ENCODE measurements at regions not wholly inside any gene's neighbourhood (a gene's known extent, or its start where the extent isn't known, plus 50 kb on each side); places are given as distances from the start of the nearest gene placed in this dataset.

DNA sequence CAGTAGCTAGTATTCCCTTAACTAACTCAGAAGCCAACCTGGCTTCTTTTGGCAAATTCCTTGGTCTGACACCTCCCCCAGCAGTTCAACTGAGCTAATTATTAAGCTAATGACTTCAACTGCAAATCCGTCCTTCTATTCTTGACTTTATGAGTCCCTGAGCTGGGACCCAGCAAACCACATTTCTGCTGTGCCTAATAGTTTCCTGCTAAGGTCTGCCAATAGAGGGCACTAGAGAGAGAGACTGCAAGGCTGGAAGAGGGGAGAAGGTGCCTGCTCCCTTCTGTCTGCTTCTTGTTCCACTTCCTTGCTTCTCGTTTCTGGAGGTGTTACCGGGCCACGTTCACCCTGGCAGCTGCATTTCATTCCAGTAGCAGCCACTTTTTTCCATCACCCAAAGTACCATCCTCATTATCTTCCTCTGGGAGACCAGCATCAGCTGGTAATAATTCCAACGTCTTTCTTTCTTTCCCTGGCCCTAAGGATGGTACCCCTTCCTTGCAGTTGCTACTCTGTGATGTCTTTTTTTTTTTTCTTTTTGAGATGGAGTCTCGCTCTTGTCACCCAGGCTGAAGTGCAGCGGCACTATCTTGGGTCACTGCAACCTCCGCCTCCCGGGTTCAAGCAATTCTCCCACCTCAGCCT, 352.0 kb downstream of the TNS1 start:
- DNase-seq (peak; percentile 23 to 72 (median 54)), ATAC-seq (peak; percentile 80)
- Histone ChIP-seq H3K36me3 (replicated peaks in 1 of 2; ENCODE audit: insufficient read depth in 1 of 2, low read depth in 2 of 2) (no peaks in the 10 kb centered on the region), H3K27ac (no peak overlapping the region), H3K27me3 (no peaks in the 10 kb centered on the region), H3K4me1 (peaks cover 6% of the 10 kb centered on the region), H3K4me3 (no peak overlapping the region), H3K9me3 (no peaks in the 10 kb centered on the region)
- intact Hi-C loops (cut with DNase I): no loop called here
- WGBS, 2 donors: 54% methylated on average over 9 of the region's 9 CpGs
- no peak for TF ChIP-seq POLR2A (IDR thresholded peaks at IDR 0.05)
- TF ChIP-seq, protein P1, sequence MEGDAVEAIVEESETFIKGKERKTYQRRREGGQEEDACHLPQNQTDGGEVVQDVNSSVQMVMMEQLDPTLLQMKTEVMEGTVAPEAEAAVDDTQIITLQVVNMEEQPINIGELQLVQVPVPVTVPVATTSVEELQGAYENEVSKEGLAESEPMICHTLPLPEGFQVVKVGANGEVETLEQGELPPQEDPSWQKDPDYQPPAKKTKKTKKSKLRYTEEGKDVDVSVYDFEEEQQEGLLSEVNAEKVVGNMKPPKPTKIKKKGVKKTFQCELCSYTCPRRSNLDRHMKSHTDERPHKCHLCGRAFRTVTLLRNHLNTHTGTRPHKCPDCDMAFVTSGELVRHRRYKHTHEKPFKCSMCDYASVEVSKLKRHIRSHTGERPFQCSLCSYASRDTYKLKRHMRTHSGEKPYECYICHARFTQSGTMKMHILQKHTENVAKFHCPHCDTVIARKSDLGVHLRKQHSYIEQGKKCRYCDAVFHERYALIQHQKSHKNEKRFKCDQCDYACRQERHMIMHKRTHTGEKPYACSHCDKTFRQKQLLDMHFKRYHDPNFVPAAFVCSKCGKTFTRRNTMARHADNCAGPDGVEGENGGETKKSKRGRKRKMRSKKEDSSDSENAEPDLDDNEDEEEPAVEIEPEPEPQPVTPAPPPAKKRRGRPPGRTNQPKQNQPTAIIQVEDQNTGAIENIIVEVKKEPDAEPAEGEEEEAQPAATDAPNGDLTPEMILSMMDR (IDR thresholded peaks at IDR 0.05): peak; percentile 43 to 75 (median 64)

DNA sequence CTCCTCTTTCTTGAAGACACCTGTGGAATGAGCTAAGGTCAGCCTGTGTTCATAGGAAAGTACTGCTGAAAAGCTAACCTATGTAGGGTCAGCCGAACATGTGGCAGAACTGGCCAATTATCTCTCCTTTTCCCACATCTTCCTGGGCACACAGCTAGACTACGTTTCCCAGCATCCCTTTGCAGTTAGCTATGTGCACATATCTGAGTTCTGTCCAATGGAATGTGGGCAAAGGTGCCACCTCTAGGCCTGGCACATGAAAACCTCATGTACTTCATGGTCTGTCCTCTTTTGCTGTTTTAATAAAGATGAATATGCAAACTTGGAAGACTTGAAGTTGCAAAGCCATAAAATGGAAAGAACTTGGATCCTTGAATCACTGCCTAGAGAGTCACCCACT, 352.6 kb downstream of the TNS1 start:
- TF ChIP-seq, protein P1 (IDR thresholded peaks at IDR 0.05): no peak
- no peak for TF ChIP-seq POLR2A (IDR thresholded peaks at IDR 0.05)
- Histone ChIP-seq H3K27me3 (no peaks in the 10 kb centered on the region), H3K4me3 (no peak overlapping the region), H3K36me3 (replicated peaks in 1 of 2; ENCODE audit: insufficient read depth in 1 of 2, low read depth in 2 of 2) (no peaks in the 10 kb centered on the region), H3K4me1 (peaks cover 6% of the 10 kb centered on the region), H3K27ac (no peak overlapping the region), H3K9me3 (no peaks in the 10 kb centered on the region)
- intact Hi-C loops (cut with DNase I): no loop called here
- DNase-seq (no peak), ATAC-seq (peak; percentile 27)
- WGBS, 2 donors: 73 to 84% methylated on average over 2 of the region's 2 CpGs

DNA sequence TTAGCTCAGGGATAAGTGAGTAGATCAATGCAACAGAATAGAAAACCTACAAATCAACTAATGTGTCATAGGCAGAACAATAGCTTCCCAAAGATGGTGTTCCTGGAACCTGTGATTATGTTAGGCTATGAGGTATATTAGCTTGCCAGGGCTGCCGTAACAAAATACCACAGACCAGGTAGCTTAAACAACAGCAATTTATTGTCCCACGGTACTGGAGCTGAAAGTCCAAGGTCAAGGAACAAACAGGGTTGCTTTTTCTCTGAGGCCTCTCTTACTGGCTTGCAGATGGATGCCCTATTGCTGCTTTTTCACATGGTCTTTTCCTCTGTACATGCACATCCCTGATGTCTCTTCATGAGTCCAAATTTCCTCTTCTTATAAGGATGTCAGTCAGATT, 354.9 kb downstream of the TNS1 start:
- Histone ChIP-seq H3K27ac (no peak overlapping the region), H3K9me3 (no peaks in the 10 kb centered on the region), H3K4me1 (peaks cover 6% of the 10 kb centered on the region), H3K27me3 (no peaks in the 10 kb centered on the region), H3K36me3 (replicated peaks in 1 of 2; ENCODE audit: insufficient read depth in 1 of 2, low read depth in 2 of 2) (no peaks in the 10 kb centered on the region), H3K4me3 (no peak overlapping the region)
- TF ChIP-seq, protein P1 (IDR thresholded peaks at IDR 0.05): no peak
- no peak for TF ChIP-seq POLR2A (IDR thresholded peaks at IDR 0.05)
- no peak for ATAC-seq
- intact Hi-C loops (cut with DNase I): no loop called here
- DNase-seq: no peak
- 32 to 33% methylated on average over 2 of the region's 2 CpGs for WGBS, 2 donors

- TF ChIP-seq, protein P1 (IDR thresholded peaks at IDR 0.05): no peak
- TF ChIP-seq POLR2A (IDR thresholded peaks at IDR 0.05): no peak
- Histone ChIP-seq H3K27me3 (no peaks in the 10 kb centered on the region), H3K4me3 (no peak overlapping the region), H3K36me3 (replicated peaks in 1 of 2; ENCODE audit: insufficient read depth in 1 of 2, low read depth in 2 of 2) (no peaks in the 10 kb centered on the region), H3K4me1 (peaks cover 6% of the 10 kb centered on the region), H3K27ac (no peak overlapping the region), H3K9me3 (no peaks in the 10 kb centered on the region)
- DNase-seq (no peak), ATAC-seq (no peak)
- intact Hi-C loops (cut with DNase I): no loop called here
These were observed 355.6 kb downstream of the TNS1 start for GRCh38 chr2:217647226-217647625.

DNA sequence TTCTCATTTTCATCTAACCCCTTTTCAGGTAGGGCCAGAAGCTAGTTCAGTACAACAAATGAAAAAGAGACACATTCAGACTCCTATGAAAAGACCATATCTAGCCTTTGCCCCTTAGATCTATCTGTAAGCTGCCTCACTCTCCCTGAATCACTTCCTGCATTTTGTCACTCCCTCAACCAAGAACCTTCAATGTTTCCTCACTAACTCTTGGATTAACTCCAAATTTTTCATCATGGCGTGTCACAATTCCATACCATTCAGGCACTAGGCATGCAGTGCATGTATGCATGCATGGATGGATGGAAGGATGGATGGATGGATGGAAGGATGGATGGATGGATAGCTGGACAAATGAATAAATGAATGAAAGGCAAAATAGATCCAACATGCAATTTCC, 356.9 kb downstream of the TNS1 start:
- H3K27me3 ChIP-seq: no peaks in the 10 kb centered on the region
- no peak overlapping the region for H3K4me3 ChIP-seq
- WGBS, 2 donors: 92% methylated on average over 1 of the region's 1 CpG
- TF ChIP-seq POLR2A (IDR thresholded peaks at IDR 0.05): no peak
- TF ChIP-seq, protein P1 (IDR thresholded peaks at IDR 0.05): no peak
- H3K36me3 ChIP-seq (replicated peaks in 1 of 2; ENCODE audit: insufficient read depth in 1 of 2, low read depth in 2 of 2): no peaks in the 10 kb centered on the region
- ATAC-seq (no peak), DNase-seq (no peak)
- H3K4me1 ChIP-seq: peaks cover 6% of the 10 kb centered on the region
- no peak overlapping the region for H3K27ac ChIP-seq
- intact Hi-C loops (cut with DNase I): no loop called here
- no peaks in the 10 kb centered on the region for H3K9me3 ChIP-seq

Measured in body of pancreas (tissue), 4 donors.